GM12891 (cell line): ENCODE measurements at regions not wholly inside any gene's neighbourhood (a gene's known extent, or its start where the extent isn't known, plus 50 kb on each side); places are given as distances from the start of the nearest gene placed in this dataset.

Experiments
- PAX5 ChIP-seq: IDR thresholded peaks from 2 replicates; pipeline ENCODE4 v1.6.1; 2011; ENCODE audit warnings: low read length, moderate library complexity, mild to moderate bottlenecking; ENCODE audit not compliant: insufficient read depth, severe bottlenecking
- POLR2A ChIP-seq: IDR thresholded peaks from 2 replicates; pipeline ENCODE4 v1.6.1; 2011; ENCODE audit warnings: low read depth, low read length, control low read depth
- POLR2AphosphoS5 ChIP-seq: IDR thresholded peaks from 2 replicates; pipeline ENCODE4 v1.6.1; 2011; ENCODE audit warnings: low read depth, low read length, control low read depth

DNA sequence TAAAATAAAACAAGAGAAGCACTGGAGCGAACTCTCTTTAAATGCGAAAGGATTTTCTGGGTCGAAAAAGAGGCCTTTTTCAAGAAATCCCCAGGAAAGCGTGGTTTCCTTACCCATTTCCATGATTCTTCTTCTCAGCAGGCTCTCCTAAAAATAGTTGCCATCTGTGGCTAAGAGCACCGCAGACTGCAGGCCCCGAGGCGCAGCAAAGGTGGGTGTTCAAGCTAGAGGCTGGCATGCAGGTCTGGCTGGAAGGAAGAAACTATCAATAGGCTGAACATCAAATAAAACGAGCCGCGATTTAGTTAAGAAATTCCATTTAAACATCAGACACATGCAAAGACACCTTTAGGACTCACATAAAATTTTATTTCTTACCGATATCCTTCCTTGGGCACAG, 135.1 kb downstream of the ADAMTS1 start:
- TF ChIP-seq PAX5, result no peak
- TF ChIP-seq POLR2A, result no peak
- TF ChIP-seq POLR2AphosphoS5, result no peak
